Keratinocyte (primary cell): ENCODE measurements at regions not wholly inside any gene's neighbourhood (a gene's known extent, or its start where the extent isn't known, plus 50 kb on each side); places are given as distances from the start of the nearest gene placed in this dataset.

Source experiments
- DNase-seq: peaks from one replicate; pipeline ENCODE4 v3.0.0-alpha.2; 2011; ENCODE audit warnings: low read depth, missing footprints, low spot score
- FAIRE-seq: peaks from 2 replicates; lab custom pipeline; 2011; peaks lifted over from hg19 to GRCh38; lab: Jason Lieb, UNC
- H2AFZ ChIP-seq: 2 replicates; pipeline ENCODE4 v1.6.0; 2012; ENCODE audit warnings: low read length, control low read depth, inconsistent platforms; ENCODE audit not compliant: control insufficient read depth
- H3K27ac ChIP-seq: 2 replicates; pipeline ENCODE4 v1.5.1; 2011; ENCODE audit warnings: low read length; ENCODE audit not compliant: control insufficient read depth, insufficient read depth
- H3K27me3 ChIP-seq: 3 replicates; pipeline ENCODE4 v1.6.0; 2011; ENCODE audit warnings: low read length; ENCODE audit not compliant: control insufficient read depth, insufficient read depth; ENCODE audit errors: extremely low read depth
- H3K36me3 ChIP-seq, 2 experiments: 2 replicates in 1 of 2; 3 replicates in 1 of 2; pipeline ENCODE4 v1.5.1; 2011; ENCODE audit warnings: low read length in 2 of 2, mild to moderate bottlenecking in 1 of 2; ENCODE audit not compliant: control insufficient read depth in 2 of 2, insufficient read depth in 2 of 2; ENCODE audit errors: extremely low read depth in 1 of 2
- H3K4me1 ChIP-seq: 3 replicates; pipeline ENCODE4 v1.5.1; 2011; ENCODE audit warnings: low read length; ENCODE audit not compliant: control insufficient read depth, insufficient read depth; ENCODE audit errors: extremely low read depth
- H3K4me2 ChIP-seq: 3 replicates; pipeline ENCODE4 v1.6.0; 2011; ENCODE audit warnings: low read depth, low read length; ENCODE audit not compliant: control insufficient read depth, insufficient read depth; ENCODE audit errors: extremely low read depth
- H3K4me3 ChIP-seq, 3 experiments: fragments of 200-600 bp in 1 of 3; sonication (generic) in 1 of 3; 2 replicates in 2 of 3; 3 replicates in 1 of 3; pipeline ENCODE4 v1.5.1; 2011 to 2016; ENCODE audit warnings: low read length in 3 of 3, mild to moderate bottlenecking in 3 of 3, control low read depth in 2 of 3, inconsistent platforms in 1 of 3, low read depth in 1 of 3, mixed read lengths in 1 of 3, mixed run types in 1 of 3, moderate library complexity in 1 of 3; ENCODE audit not compliant: control insufficient read depth in 2 of 3, insufficient read depth in 2 of 3; ENCODE audit errors: extremely low read depth in 1 of 3
- H3K79me2 ChIP-seq: 2 replicates; pipeline ENCODE4 v1.6.0; 2012; ENCODE audit warnings: low read length; ENCODE audit not compliant: control insufficient read depth, insufficient read depth
- H3K9ac ChIP-seq: 3 replicates; pipeline ENCODE4 v1.6.0; 2011; ENCODE audit warnings: low read length; ENCODE audit not compliant: control insufficient read depth, insufficient read depth; ENCODE audit errors: extremely low read depth
- H3K9me1 ChIP-seq: 3 replicates; pipeline ENCODE4 v1.6.0; 2011; ENCODE audit warnings: low read length; ENCODE audit not compliant: control insufficient read depth, insufficient read depth; ENCODE audit errors: extremely low read depth
- H3K9me3 ChIP-seq: 2 replicates; pipeline ENCODE4 v1.5.1; 2012; ENCODE audit warnings: low read depth, low read length; ENCODE audit not compliant: control insufficient read depth
- H4K20me1 ChIP-seq: 3 replicates; pipeline ENCODE4 v1.6.0; 2011; ENCODE audit warnings: low read length; ENCODE audit not compliant: control insufficient read depth, insufficient read depth; ENCODE audit errors: extremely low read depth
- CTCF ChIP-seq, 3 experiments: IDR thresholded peaks in 1 of 3; conservative IDR thresholded peaks in 1 of 3; optimal IDR thresholded peaks in 1 of 3; 2 replicates in 2 of 3; 3 replicates in 1 of 3; pipeline versions ENCODE3 to v1.5.1; 2011; ENCODE audit warnings: low read length in 3 of 3, mild to moderate bottlenecking in 3 of 3, moderate library complexity in 2 of 3, control low read depth in 1 of 3, inconsistent platforms in 1 of 3; ENCODE audit not compliant: insufficient read depth in 2 of 3; ENCODE audit errors: extremely low read depth in 1 of 3
- EZH2 ChIP-seq: IDR thresholded peaks from one replicate; pipeline ENCODE4 v1.6.1; 2012; ENCODE audit warnings: inconsistent platforms, mild to moderate bottlenecking, low read length, moderate library complexity
- dilution Hi-C: fragments of 300-500 bp; cut with MboI; formaldehyde crosslinking; loops from one replicate; pipeline ENCODE4 v1.7.0; 2020; ENCODE audit warnings: low sequenced_read_pairs; ENCODE audit not compliant: extremely low pct_ligation_motif_present

GRCh38 chr2:16075045-16076012 lies 135.0 kb downstream of the MYCN start:
- Histone ChIP-seq H3K27ac (no peak overlapping the region), H3K36me3 (no peaks in the 10 kb centered on the region), H3K9me3 (no peaks in the 10 kb centered on the region), H3K4me3 (no peak overlapping the region), H3K27me3 (no peaks in the 10 kb centered on the region), H3K4me2 (no peak overlapping the region), H3K79me2 (no peaks in the 10 kb centered on the region), H4K20me1 (no peaks in the 10 kb centered on the region), H3K9me1 (no peaks in the 10 kb centered on the region), H3K9ac (no peak overlapping the region), H2AFZ (no peak overlapping the region), H3K4me1 (no peaks in the 10 kb centered on the region)
- FAIRE-seq (no peak), DNase-seq (no peak)
- TF ChIP-seq CTCF (optimal IDR thresholded peaks at IDR 0.05 in 1 of 3, IDR thresholded peaks at IDR 0.05 in 1 of 3, conservative IDR thresholded peaks at IDR 0.05 in 1 of 3; ENCODE audit: extremely low read depth in 1 of 3, insufficient read depth in 2 of 3, low read length in 3 of 3): no peak
- TF ChIP-seq EZH2: no peak
- dilution Hi-C loops: no loop called here

- no peak for TF ChIP-seq EZH2
- TF ChIP-seq CTCF (optimal IDR thresholded peaks at IDR 0.05 in 1 of 3, IDR thresholded peaks at IDR 0.05 in 1 of 3, conservative IDR thresholded peaks at IDR 0.05 in 1 of 3; ENCODE audit: extremely low read depth in 1 of 3, insufficient read depth in 2 of 3, low read length in 3 of 3): no peak
- Histone ChIP-seq H3K9ac (no peak overlapping the region), H3K9me3 (no peaks in the 10 kb centered on the region), H3K79me2 (no peaks in the 10 kb centered on the region), H3K27me3 (no peaks in the 10 kb centered on the region), H2AFZ (no peak overlapping the region), H3K4me2 (no peak overlapping the region), H3K36me3 (no peaks in the 10 kb centered on the region), H4K20me1 (no peaks in the 10 kb centered on the region), H3K9me1 (no peaks in the 10 kb centered on the region), H3K4me1 (no peaks in the 10 kb centered on the region), H3K27ac (no peak overlapping the region), H3K4me3 (no peak overlapping the region)
- no peak for DNase-seq
- dilution Hi-C loops: no loop called here
- no peak for FAIRE-seq
Observed at GRCh38 chr2:16073921-16074425, 133.6 kb downstream of the MYCN start.
